ENCODE measurements at regions not wholly inside any gene's neighbourhood (a gene's known extent, or its start where the extent isn't known, plus 50 kb on each side); places are given as distances from the start of the nearest gene placed in this dataset.

DNA sequence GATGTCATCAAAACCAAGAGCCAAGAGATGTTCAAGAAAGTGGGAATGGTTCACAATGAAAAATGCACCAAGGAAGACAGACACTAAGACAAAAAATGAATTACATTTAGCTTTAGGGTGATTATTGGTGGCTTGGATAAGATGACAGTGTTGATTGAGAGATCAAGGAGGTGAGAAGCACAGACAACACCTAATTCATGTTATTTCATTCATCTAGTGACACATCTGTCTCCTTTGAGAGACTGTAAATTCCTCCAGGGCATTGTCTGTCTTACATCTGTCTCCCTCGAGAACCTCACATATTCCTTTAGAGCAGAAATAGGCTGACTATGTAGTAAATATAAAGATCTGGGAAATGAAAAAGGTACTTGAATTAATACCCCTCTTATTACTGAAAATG, 94.2 kb upstream of the SMIM31 start:
- TF ChIP-seq, protein P1, sequence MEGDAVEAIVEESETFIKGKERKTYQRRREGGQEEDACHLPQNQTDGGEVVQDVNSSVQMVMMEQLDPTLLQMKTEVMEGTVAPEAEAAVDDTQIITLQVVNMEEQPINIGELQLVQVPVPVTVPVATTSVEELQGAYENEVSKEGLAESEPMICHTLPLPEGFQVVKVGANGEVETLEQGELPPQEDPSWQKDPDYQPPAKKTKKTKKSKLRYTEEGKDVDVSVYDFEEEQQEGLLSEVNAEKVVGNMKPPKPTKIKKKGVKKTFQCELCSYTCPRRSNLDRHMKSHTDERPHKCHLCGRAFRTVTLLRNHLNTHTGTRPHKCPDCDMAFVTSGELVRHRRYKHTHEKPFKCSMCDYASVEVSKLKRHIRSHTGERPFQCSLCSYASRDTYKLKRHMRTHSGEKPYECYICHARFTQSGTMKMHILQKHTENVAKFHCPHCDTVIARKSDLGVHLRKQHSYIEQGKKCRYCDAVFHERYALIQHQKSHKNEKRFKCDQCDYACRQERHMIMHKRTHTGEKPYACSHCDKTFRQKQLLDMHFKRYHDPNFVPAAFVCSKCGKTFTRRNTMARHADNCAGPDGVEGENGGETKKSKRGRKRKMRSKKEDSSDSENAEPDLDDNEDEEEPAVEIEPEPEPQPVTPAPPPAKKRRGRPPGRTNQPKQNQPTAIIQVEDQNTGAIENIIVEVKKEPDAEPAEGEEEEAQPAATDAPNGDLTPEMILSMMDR (IDR thresholded peaks at IDR 0.05): no peak
- no peak for TF ChIP-seq POLR2A (IDR thresholded peaks at IDR 0.05)

Data from body of pancreas (tissue), 4 donors.